Esophagus squamous epithelium (tissue), 4 donors: ENCODE measurements at regions not wholly inside any gene's neighbourhood (a gene's known extent, or its start where the extent isn't known, plus 50 kb on each side); places are given as distances from the start of the nearest gene placed in this dataset.

Experiments
- POLR2A ChIP-seq, 4 donors: fragments of 450-650 bp; IDR thresholded peaks; one replicate each; pipeline ENCODE4 v1.6.1; 2017; ENCODE audit warnings: antibody characterized with exemption in 4 of 4, mild to moderate bottlenecking in 4 of 4, moderate library complexity in 3 of 4
- TF ChIP-seq, protein P1 (sequence below), 6 experiments: fragments of 450-650 bp in 4 of 6; fragments of 200-600 bp in 2 of 6; sonication (generic) in 2 of 6; IDR thresholded peaks; one replicate each; pipeline ENCODE4 v1.5.1; 2016 to 2019; ENCODE audit warnings: antibody characterized with exemption in 6 of 6, mild to moderate bottlenecking in 4 of 6, moderate library complexity in 4 of 6

DNA sequence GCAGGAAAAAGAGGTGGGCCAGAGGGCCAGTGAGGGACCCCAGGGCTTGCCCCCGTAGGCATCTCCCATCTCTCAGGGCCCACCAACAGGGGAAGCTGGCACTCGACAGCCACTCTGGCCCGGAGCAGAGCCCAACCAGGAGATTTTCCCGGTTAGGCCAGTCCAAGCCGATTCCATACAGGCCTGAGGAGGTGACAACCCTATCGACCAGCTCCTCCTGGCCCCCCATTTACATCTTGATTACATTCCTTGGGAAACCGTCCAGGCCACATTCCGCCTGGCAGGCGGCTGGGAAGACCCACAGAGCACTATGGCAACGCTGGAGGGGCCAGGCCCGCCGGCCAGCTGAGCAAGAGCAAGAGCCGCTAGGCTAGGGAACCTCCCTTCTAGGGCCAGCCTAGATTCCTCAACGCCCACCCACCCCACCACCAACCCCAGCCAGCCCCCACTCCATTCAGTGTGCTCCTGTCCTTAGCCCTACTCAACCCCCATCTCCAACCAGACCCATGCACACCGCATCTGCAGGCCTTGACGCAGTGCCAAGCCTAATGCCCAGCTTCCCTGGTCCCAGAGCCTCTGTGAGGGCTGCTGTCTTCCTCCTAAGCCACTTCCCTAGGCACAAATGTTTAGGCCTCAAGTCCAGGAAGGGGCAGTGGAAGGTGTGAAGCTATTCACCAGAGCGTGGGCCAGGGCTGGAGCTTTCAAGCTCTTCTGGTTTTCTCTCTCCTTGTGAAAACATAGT is 161.2 kb downstream of the EFNB1 start:
- TF ChIP-seq, protein P1, sequence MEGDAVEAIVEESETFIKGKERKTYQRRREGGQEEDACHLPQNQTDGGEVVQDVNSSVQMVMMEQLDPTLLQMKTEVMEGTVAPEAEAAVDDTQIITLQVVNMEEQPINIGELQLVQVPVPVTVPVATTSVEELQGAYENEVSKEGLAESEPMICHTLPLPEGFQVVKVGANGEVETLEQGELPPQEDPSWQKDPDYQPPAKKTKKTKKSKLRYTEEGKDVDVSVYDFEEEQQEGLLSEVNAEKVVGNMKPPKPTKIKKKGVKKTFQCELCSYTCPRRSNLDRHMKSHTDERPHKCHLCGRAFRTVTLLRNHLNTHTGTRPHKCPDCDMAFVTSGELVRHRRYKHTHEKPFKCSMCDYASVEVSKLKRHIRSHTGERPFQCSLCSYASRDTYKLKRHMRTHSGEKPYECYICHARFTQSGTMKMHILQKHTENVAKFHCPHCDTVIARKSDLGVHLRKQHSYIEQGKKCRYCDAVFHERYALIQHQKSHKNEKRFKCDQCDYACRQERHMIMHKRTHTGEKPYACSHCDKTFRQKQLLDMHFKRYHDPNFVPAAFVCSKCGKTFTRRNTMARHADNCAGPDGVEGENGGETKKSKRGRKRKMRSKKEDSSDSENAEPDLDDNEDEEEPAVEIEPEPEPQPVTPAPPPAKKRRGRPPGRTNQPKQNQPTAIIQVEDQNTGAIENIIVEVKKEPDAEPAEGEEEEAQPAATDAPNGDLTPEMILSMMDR (IDR thresholded peaks at IDR 0.05): no peak
- no peak for TF ChIP-seq POLR2A (IDR thresholded peaks at IDR 0.05)
